ENCODE measurements at regions not wholly inside any gene's neighbourhood (a gene's known extent, or its start where the extent isn't known, plus 50 kb on each side); places are given as distances from the start of the nearest gene placed in this dataset.

GRCh38 chrX:77223046-77223445, 224.1 kb upstream of the FGF16 start:
- TF ChIP-seq EZH2 (IDR thresholded peaks at IDR 0.05) (no peak), CTCF (IDR thresholded peaks at IDR 0.05) (no peak), EZH2phosphoT487 (IDR thresholded peaks at IDR 0.05) (no peak)
